HEK293 (cell line): ENCODE measurements at regions not wholly inside any gene's neighbourhood (a gene's known extent, or its start where the extent isn't known, plus 50 kb on each side); places are given as distances from the start of the nearest gene placed in this dataset.

Source experiments
- CTCF ChIP-seq: fragments of 450-650 bp; formaldehyde crosslinking; IDR thresholded peaks from 2 replicates; pipeline ENCODE4 v1.5.1; 2016; ENCODE audit warnings: missing biosample characterization, missing genetic modification characterization
- KLF1 ChIP-seq: fragments of 450-650 bp; formaldehyde crosslinking; IDR thresholded peaks from 2 replicates; pipeline ENCODE4 v1.5.1; 2016; ENCODE audit warnings: missing biosample characterization, missing genetic modification characterization
- YY1 ChIP-seq: fragments of 450-650 bp; formaldehyde crosslinking; IDR thresholded peaks from 2 replicates; pipeline ENCODE4 v1.5.1; 2018; ENCODE audit warnings: missing biosample characterization, missing genetic modification characterization
- ZNF362 ChIP-seq: fragments of 450-650 bp; formaldehyde crosslinking; IDR thresholded peaks from 2 replicates; pipeline ENCODE4 v1.5.1; 2016; ENCODE audit warnings: missing biosample characterization, missing genetic modification characterization
- ZNF510 ChIP-seq: fragments of 450-650 bp; formaldehyde crosslinking; IDR thresholded peaks from 2 replicates; pipeline ENCODE4 v1.5.1; 2018; ENCODE audit warnings: mild to moderate bottlenecking, missing genetic modification characterization, missing biosample characterization; ENCODE audit not compliant: insufficient replicate concordance
- ZNF555 ChIP-seq: fragments of 450-650 bp; formaldehyde crosslinking; conservative IDR thresholded peaks from 2 replicates; pipeline ENCODE4 v1.5.1; 2017; ENCODE audit warnings: missing biosample characterization, mild to moderate bottlenecking, missing genetic modification characterization, inconsistent platforms
- ZNF747 ChIP-seq: fragments of 450-650 bp; formaldehyde crosslinking; IDR thresholded peaks from 2 replicates; pipeline ENCODE4 v1.5.1; 2016; ENCODE audit warnings: missing biosample characterization, missing genetic modification characterization
- ZNF76 ChIP-seq: fragments of 450-650 bp; formaldehyde crosslinking; IDR thresholded peaks from 2 replicates; pipeline ENCODE4; 2016; ENCODE audit warnings: low read depth, missing biosample characterization, missing genetic modification characterization, borderline replicate concordance

GRCh38 chr4:125011646-125012045, 299.1 kb upstream of the ANKRD50 start:
- no peak for TF ChIP-seq ZNF362
- TF ChIP-seq YY1 (tag by site-specific recombination), result no peak
- no peak for TF ChIP-seq ZNF555
- no peak for TF ChIP-seq ZNF510 (tag by site-specific recombination)
- TF ChIP-seq CTCF (tag by site-specific recombination), result no peak
- no peak for TF ChIP-seq KLF1 (tag by site-specific recombination)
- TF ChIP-seq ZNF747 (tag by site-specific recombination), result no peak
- no peak for TF ChIP-seq ZNF76 (tag by site-specific recombination)
